ENCODE measurements at regions not wholly inside any gene's neighbourhood (a gene's known extent, or its start where the extent isn't known, plus 50 kb on each side); places are given as distances from the start of the nearest gene placed in this dataset.
A peak's percentile ranks its signal among the peaks of the same experiment; 100 is the strongest.
"Not testable (repeated sequence)": the region's sequence is repeated elsewhere in the genome, so short reads cannot be mapped to it uniquely, and the experiment has no call there.

- Histone ChIP-seq H3K9ac (ENCODE audit: low read length) (no peak overlapping the region), H3K27ac (ENCODE audit: low read depth, low read length) (no peak overlapping the region), H4K20me1 (ENCODE audit: insufficient read depth, low read length) (no peaks in the 10 kb centered on the region), H3K79me2 (ENCODE audit: insufficient read depth, low read length) (no peaks in the 10 kb centered on the region), H3K4me1 (ENCODE audit: insufficient read depth, low read length) (no peaks in the 10 kb centered on the region), H2AFZ (ENCODE audit: low read depth, low read length) (no peak overlapping the region), H3K9me3 (ENCODE audit: insufficient read depth, low read depth, low read length) (peaks cover 4% of the 10 kb centered on the region), H3K27me3 (ENCODE audit: insufficient read depth, low read length) (no peaks in the 10 kb centered on the region), H3K4me2 (ENCODE audit: low read length) (no peak overlapping the region), H3K4me3 (ENCODE audit: insufficient read depth, low read depth, low read length) (no peak overlapping the region), H3K36me3 (ENCODE audit: insufficient read depth, low read length) (no peaks in the 10 kb centered on the region)
- H3K4me1 Mint-ChIP-seq (ENCODE audit: low read depth, unreplicated experiment) = peaks cover 5% of the 10 kb centered on the region
- no peak overlapping the region for H3K4me3 Mint-ChIP-seq (ENCODE audit: unreplicated experiment)
- H3K9me3 Mint-ChIP-seq (ENCODE audit: unreplicated experiment) = peaks cover 6% of the 10 kb centered on the region
- peaks cover 3% of the 10 kb centered on the region for H3K36me3 Mint-ChIP-seq (ENCODE audit: low read depth, unreplicated experiment)
- no peak overlapping the region for H3K27ac Mint-ChIP-seq (ENCODE audit: unreplicated experiment)
- TF ChIP-seq EZH2 (IDR thresholded peaks at IDR 0.05; ENCODE audit: insufficient read depth, low read length) (no peak), CTCF (IDR thresholded peaks at IDR 0.05; ENCODE audit: insufficient read depth, low read depth, low read length) (no peak)
- peak; percentile 87 for DNase-seq (ENCODE audit: low read depth)
- FAIRE-seq = peak; percentile 39
- H3K27me3 Mint-ChIP-seq (ENCODE audit: low read depth, unreplicated experiment) = no peaks in the 10 kb centered on the region
Observed at GRCh38 chr10:62978482-62978881, 154.6 kb upstream of the NRBF2 start.

- H3K9me3 Mint-ChIP-seq (ENCODE audit: unreplicated experiment); H3K9ac ChIP-seq (ENCODE audit: low read length); H4K20me1 ChIP-seq (ENCODE audit: insufficient read depth, low read length); H3K36me3 ChIP-seq (ENCODE audit: insufficient read depth, low read length); H3K4me1 ChIP-seq (ENCODE audit: insufficient read depth, low read length); DNase-seq (ENCODE audit: low read depth); H3K27me3 Mint-ChIP-seq (ENCODE audit: low read depth, unreplicated experiment); H3K36me3 Mint-ChIP-seq (ENCODE audit: low read depth, unreplicated experiment); H3K9me3 ChIP-seq (ENCODE audit: insufficient read depth, low read depth, low read length); FAIRE-seq; H3K27ac ChIP-seq (ENCODE audit: low read depth, low read length); H3K27me3 ChIP-seq (ENCODE audit: insufficient read depth, low read length); H2AFZ ChIP-seq (ENCODE audit: low read depth, low read length); H3K4me3 ChIP-seq (ENCODE audit: insufficient read depth, low read depth, low read length); H3K4me2 ChIP-seq (ENCODE audit: low read length); H3K79me2 ChIP-seq (ENCODE audit: insufficient read depth, low read length); H3K4me1 Mint-ChIP-seq (ENCODE audit: low read depth, unreplicated experiment); H3K27ac Mint-ChIP-seq (ENCODE audit: unreplicated experiment); H3K4me3 Mint-ChIP-seq (ENCODE audit: unreplicated experiment): not testable (repeated sequence)
Observed at GRCh38 chr10:62974795-62975194, 158.3 kb upstream of the NRBF2 start.

- H2AFZ ChIP-seq (ENCODE audit: low read depth, low read length) = no peak overlapping the region
- no peak overlapping the region for H3K4me3 Mint-ChIP-seq (ENCODE audit: unreplicated experiment)
Observed at GRCh38 chr10:62972103-62972502, 155.9 kb upstream of the EGR2 start.

More at GRCh38 chr10:62972103-62972502, 155.9 kb upstream of the EGR2 start:
- Mint-ChIP-seq H3K9me3 (ENCODE audit: unreplicated experiment) (peaks cover 5% of the 10 kb centered on the region), H3K36me3 (ENCODE audit: low read depth, unreplicated experiment) (peaks cover 3% of the 10 kb centered on the region), H3K27me3 (ENCODE audit: low read depth, unreplicated experiment) (no peaks in the 10 kb centered on the region), H3K4me1 (ENCODE audit: low read depth, unreplicated experiment) (peaks cover 10% of the 10 kb centered on the region), H3K27ac (ENCODE audit: unreplicated experiment) (peak overlapping the region; percentile 29)
- H3K9ac ChIP-seq (ENCODE audit: low read length) = no peak overlapping the region
- no peak overlapping the region for H3K27ac ChIP-seq (ENCODE audit: low read depth, low read length)
- H3K9me3 ChIP-seq (ENCODE audit: insufficient read depth, low read depth, low read length) = peaks cover 4% of the 10 kb centered on the region
- no peak overlapping the region for H3K4me2 ChIP-seq (ENCODE audit: low read length)
- TF ChIP-seq CTCF (IDR thresholded peaks at IDR 0.05; ENCODE audit: insufficient read depth, low read depth, low read length) = no peak
- TF ChIP-seq EZH2 (IDR thresholded peaks at IDR 0.05; ENCODE audit: insufficient read depth, low read length) = no peak
- no peaks in the 10 kb centered on the region for H3K27me3 ChIP-seq (ENCODE audit: insufficient read depth, low read length)
- no peaks in the 10 kb centered on the region for H4K20me1 ChIP-seq (ENCODE audit: insufficient read depth, low read length)
- FAIRE-seq (no peak), DNase-seq (ENCODE audit: low read depth) (peak; percentile 52)
- no peaks in the 10 kb centered on the region for H3K79me2 ChIP-seq (ENCODE audit: insufficient read depth, low read length)
- H3K4me3 ChIP-seq (ENCODE audit: insufficient read depth, low read depth, low read length) = no peak overlapping the region
- H3K4me1 ChIP-seq (ENCODE audit: insufficient read depth, low read length) = no peaks in the 10 kb centered on the region
- H3K36me3 ChIP-seq (ENCODE audit: insufficient read depth, low read length) = no peaks in the 10 kb centered on the region
